Peyer's patch (tissue), 4 donors: ENCODE measurements at regions not wholly inside any gene's neighbourhood (a gene's known extent, or its start where the extent isn't known, plus 50 kb on each side); places are given as distances from the start of the nearest gene placed in this dataset.
"Not testable (repeated sequence)": the region's sequence is repeated elsewhere in the genome, so short reads cannot be mapped to it uniquely, and the experiment has no call there.

ENCODE experiments used
- DNase-seq, 3 donors: peaks; one replicate each; pipeline ENCODE4 v3.0.0-alpha.2; 2017 to 2019
- H3K27ac ChIP-seq, 4 donors: fragments of 200-600 bp; sonication (generic); one replicate each; pipeline ENCODE4 v1.5.1; 2016 to 2019
- H3K27me3 ChIP-seq, 2 donors: fragments of 200-600 bp; sonication (generic); one replicate each; pipeline ENCODE4 v1.5.1; 2019
- H3K36me3 ChIP-seq, 3 donors: fragments of 200-600 bp; sonication (generic); one replicate each; pipeline ENCODE4 v1.5.1; 2016 to 2019
- H3K4me1 ChIP-seq, 4 donors: fragments of 200-600 bp; sonication (generic); one replicate each; pipeline ENCODE4 v1.5.1; 2016 to 2019
- H3K4me3 ChIP-seq, 4 donors: fragments of 200-600 bp; sonication (generic); 1 replicate in 3 of 4; 2 replicates in 1 of 4; pipeline ENCODE4 v1.5.1; 2016 to 2019; ENCODE audit warnings: mild to moderate bottlenecking in 1 of 4
- H3K9me3 ChIP-seq, 4 donors: fragments of 200-600 bp; sonication (generic); one replicate each; pipeline ENCODE4 v1.5.1; 2016 to 2019; ENCODE audit warnings: mild to moderate bottlenecking in 1 of 4
- POLR2A ChIP-seq, 2 donors: fragments of 450-650 bp; IDR thresholded peaks; one replicate each; pipeline ENCODE4 v1.5.1; 2017; ENCODE audit warnings: antibody characterized with exemption in 2 of 2, mild to moderate bottlenecking in 2 of 2, moderate library complexity in 2 of 2
- TF ChIP-seq, protein P1 (sequence below), 6 experiments: fragments of 450-650 bp in 4 of 6; fragments of 200-600 bp in 2 of 6; sonication (generic) in 1 of 6; IDR thresholded peaks; one replicate each; pipeline ENCODE4 v1.5.1; 2017 to 2019; ENCODE audit warnings: antibody characterized with exemption in 6 of 6, mild to moderate bottlenecking in 3 of 6, moderate library complexity in 1 of 6

DNA sequence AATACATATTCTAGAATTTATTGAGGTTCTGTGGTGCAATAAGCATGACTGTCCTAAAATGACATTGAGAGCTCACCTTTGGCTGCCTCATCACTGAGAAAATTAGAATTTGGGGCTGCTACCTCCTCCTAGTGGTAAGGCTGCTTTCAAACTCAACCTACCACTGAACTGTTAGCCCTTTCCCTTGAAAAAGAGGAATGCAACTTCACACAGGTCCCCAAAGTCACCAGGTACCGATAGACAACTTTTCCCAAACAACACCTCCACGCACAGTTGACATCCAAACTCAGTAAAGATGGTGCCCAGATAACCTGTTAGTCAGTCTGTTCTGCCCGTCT lies 75.9 kb upstream of the SCIN start:
- TF ChIP-seq POLR2A (IDR thresholded peaks at IDR 0.05): no peak
- TF ChIP-seq, protein P1, sequence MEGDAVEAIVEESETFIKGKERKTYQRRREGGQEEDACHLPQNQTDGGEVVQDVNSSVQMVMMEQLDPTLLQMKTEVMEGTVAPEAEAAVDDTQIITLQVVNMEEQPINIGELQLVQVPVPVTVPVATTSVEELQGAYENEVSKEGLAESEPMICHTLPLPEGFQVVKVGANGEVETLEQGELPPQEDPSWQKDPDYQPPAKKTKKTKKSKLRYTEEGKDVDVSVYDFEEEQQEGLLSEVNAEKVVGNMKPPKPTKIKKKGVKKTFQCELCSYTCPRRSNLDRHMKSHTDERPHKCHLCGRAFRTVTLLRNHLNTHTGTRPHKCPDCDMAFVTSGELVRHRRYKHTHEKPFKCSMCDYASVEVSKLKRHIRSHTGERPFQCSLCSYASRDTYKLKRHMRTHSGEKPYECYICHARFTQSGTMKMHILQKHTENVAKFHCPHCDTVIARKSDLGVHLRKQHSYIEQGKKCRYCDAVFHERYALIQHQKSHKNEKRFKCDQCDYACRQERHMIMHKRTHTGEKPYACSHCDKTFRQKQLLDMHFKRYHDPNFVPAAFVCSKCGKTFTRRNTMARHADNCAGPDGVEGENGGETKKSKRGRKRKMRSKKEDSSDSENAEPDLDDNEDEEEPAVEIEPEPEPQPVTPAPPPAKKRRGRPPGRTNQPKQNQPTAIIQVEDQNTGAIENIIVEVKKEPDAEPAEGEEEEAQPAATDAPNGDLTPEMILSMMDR (IDR thresholded peaks at IDR 0.05): no peak
- Histone ChIP-seq H3K36me3 (no peaks in the 10 kb centered on the region), H3K4me3 (no peak overlapping the region), H3K9me3 (no peaks in the 10 kb centered on the region), H3K27ac (no peak overlapping the region), H3K27me3 (no peaks in the 10 kb centered on the region), H3K4me1 (no peaks in the 10 kb centered on the region)
- no peak for DNase-seq

DNA sequence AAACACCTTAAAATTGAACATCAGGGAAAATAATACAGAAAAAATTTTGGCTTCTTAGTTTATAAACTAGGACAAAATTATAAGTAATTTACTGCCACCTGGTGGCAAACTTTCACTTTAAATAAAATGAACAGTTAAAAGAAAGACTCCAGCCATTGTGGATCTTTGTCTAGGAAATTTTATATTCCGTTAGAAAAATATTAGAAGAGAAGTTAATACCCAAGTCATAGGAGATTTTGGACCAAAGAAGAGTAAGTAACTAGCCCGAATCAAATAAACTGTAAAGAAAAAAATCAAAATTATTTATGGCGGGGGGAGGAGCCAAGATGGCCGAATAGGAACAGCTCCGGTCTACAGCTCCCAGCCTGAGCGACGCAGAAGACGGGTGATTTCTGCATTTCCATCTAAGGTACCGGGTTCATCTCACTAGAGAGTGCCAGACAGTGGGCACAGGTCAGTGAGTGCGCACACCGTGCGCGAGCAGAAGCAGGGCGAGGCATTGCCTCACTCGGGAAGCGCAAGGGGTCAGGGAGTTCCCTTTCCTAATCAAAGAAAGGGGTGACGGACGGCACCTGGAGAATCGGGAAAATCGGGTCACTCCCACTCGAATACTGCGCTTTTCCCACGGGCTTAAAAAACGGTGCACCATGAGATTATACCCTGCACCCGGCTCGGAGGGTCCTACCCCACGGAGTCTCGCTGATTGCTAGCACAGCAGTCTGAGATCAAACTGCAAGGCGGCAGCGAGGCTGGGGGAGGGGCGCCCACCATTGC lies 73.4 kb upstream of the SCIN start:
- peak overlapping the region in 2 of 4 donors; percentile 38 to 60 for H3K4me3 ChIP-seq
- not testable (repeated sequence) for H3K27ac ChIP-seq

DNA sequence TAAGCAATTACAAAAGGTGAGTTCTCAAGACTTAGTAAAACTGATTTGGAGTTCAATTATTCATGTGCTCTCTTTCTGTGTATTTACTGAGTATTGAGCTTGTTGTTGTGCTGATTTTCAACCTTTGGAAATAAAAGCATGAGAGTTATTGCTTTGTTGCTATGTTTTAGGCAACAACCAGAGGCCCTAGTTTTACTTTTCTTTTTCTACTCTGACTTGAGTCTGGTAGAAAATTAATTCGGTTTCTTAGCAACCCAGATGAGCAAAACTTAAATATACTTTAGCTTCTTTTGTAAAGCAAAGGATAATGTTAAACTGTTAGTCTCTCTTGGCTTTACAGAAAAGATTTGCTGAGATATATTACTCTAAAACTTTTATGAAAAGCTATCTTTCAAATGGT lies 66.4 kb upstream of the SCIN start:
- H3K4me1 ChIP-seq: no peaks in the 10 kb centered on the region
- no peaks in the 10 kb centered on the region for H3K27me3 ChIP-seq
- H3K36me3 ChIP-seq: no peaks in the 10 kb centered on the region
- H3K9me3 ChIP-seq: no peaks in the 10 kb centered on the region
- no peak overlapping the region for H3K4me3 ChIP-seq
- no peak for TF ChIP-seq POLR2A (IDR thresholded peaks at IDR 0.05)
- TF ChIP-seq, protein P1 (IDR thresholded peaks at IDR 0.05): no peak
- no peak for DNase-seq
- H3K27ac ChIP-seq: no peak overlapping the region

More for the DNA sequence above, 73.4 kb upstream of the SCIN start:
- H3K27me3 ChIP-seq, H3K36me3 ChIP-seq, H3K4me1 ChIP-seq, DNase-seq, H3K9me3 ChIP-seq: not testable (repeated sequence)
- TF ChIP-seq, protein P1 (IDR thresholded peaks at IDR 0.05): peak in 4 of 6 experiments; percentile 34 to 60 (median 43)

DNA sequence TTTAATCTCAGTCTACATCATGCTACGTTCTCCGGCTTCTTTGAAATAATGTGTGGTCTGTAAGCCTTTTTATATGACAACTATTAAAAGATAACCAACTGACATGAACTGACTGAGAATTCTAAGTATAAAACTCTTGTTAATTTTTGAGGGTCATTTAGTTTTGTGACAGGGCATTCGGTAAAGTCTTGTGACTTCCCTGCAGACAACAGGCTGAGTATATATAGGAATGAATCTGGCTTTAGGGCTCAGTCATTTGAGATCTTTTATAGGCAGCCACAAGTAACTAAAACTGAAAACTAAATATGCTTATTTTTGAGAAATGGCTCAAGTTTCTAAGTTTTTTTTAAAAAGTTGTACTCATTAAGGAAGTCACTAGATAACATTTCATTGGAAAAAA lies 62.5 kb upstream of the SCIN start:
- Histone ChIP-seq H3K36me3 (no peaks in the 10 kb centered on the region), H3K4me1 (no peaks in the 10 kb centered on the region), H3K4me3 (no peak overlapping the region), H3K27me3 (no peaks in the 10 kb centered on the region), H3K9me3 (no peaks in the 10 kb centered on the region), H3K27ac (no peak overlapping the region)
- TF ChIP-seq, protein P1 (IDR thresholded peaks at IDR 0.05): no peak
- TF ChIP-seq POLR2A (IDR thresholded peaks at IDR 0.05): no peak
- DNase-seq: no peak

DNA sequence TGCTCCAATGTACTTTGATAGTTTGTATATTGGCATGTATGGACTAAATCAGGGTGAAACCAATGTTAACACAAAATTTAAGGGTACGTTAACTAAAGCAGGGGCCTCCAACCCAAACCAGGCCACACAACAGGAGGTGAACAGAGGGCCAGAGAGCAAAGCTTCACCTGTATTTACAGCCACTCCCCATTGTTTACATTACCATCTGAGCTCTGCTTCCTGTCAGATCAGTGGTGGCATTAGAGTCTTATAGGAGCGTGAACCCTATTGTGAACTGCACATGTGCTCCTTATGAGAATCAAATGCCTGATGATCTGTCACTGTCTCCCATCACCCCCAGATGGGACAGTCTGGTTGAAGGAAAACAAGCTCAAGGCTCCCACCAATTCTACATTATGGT lies 62.0 kb upstream of the SCIN start:
- TF ChIP-seq, protein P1 (IDR thresholded peaks at IDR 0.05): no peak
- no peak for TF ChIP-seq POLR2A (IDR thresholded peaks at IDR 0.05)
- no peaks in the 10 kb centered on the region for H3K4me1 ChIP-seq
- no peaks in the 10 kb centered on the region for H3K36me3 ChIP-seq

DNA sequence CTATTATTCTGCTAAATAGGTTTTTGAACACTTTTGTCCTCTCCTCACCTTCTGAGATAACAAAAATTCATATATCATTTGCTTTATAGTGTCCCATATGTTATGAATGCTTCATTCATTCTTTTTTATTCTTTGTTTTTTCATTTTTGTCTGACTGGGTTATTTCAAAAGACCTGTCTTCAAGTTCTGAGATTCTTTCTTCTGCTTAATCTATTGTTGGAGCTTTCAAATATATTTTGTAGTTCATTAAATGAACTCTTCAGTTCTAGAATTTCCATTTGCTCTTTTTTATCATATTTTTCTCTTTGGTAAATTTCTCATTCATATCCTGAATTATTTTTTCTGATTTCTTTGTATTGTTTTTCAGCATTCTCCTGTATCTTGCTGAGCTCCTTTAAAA lies 53.1 kb upstream of the SCIN start:
- no peaks in the 10 kb centered on the region for H3K36me3 ChIP-seq
- no peaks in the 10 kb centered on the region for H3K4me1 ChIP-seq
- TF ChIP-seq POLR2A (IDR thresholded peaks at IDR 0.05): no peak
- TF ChIP-seq, protein P1 (IDR thresholded peaks at IDR 0.05): no peak
- H3K4me3 ChIP-seq: no peak overlapping the region
- no peak for DNase-seq
- no peak overlapping the region for H3K27ac ChIP-seq
- H3K9me3 ChIP-seq: no peaks in the 10 kb centered on the region
- H3K27me3 ChIP-seq: no peaks in the 10 kb centered on the region

More for the DNA sequence above, 62.0 kb upstream of the SCIN start:
- Histone ChIP-seq H3K27me3 (no peaks in the 10 kb centered on the region), H3K27ac (no peak overlapping the region), H3K4me3 (no peak overlapping the region), H3K9me3 (no peaks in the 10 kb centered on the region)
- no peak for DNase-seq
